GM20000 (cell line): ENCODE measurements at regions not wholly inside any gene's neighbourhood (a gene's known extent, or its start where the extent isn't known, plus 50 kb on each side); places are given as distances from the start of the nearest gene placed in this dataset.

ENCODE experiments used
- DNase-seq: peaks from one replicate; pipeline ENCODE4 v3.0.0; 2012; ENCODE audit warnings: low spot score
- CTCF ChIP-seq: IDR thresholded peaks from 2 replicates; pipeline ENCODE4 v1.5.1; 2012; ENCODE audit warnings: mild to moderate bottlenecking, control low read depth; ENCODE audit errors: extremely low read depth, missing control alignments

- no peak for TF ChIP-seq CTCF
- no peak for DNase-seq
Observed at GRCh38 chr13:50459046-50459445, 384.4 kb downstream of the DLEU7 start.

GRCh38 chr13:50459658-50460057 is 383.8 kb downstream of the DLEU7 start:
- no peak for TF ChIP-seq CTCF
- DNase-seq = no peak

- no peak for DNase-seq
- TF ChIP-seq CTCF = no peak
Observed at GRCh38 chr13:50460358-50460757, 383.1 kb downstream of the DLEU7 start.

- no peak for TF ChIP-seq CTCF
- no peak for DNase-seq
Observed at GRCh38 chr13:50461189-50461588, 382.3 kb downstream of the DLEU7 start.

- TF ChIP-seq CTCF = no peak
- DNase-seq = no peak
Observed at GRCh38 chr13:50463719-50464118, 379.8 kb downstream of the DLEU7 start.

- TF ChIP-seq CTCF = no peak
- DNase-seq = no peak
Observed at GRCh38 chr13:50464349-50465251, 378.9 kb downstream of the DLEU7 start.

- no peak for DNase-seq
- no peak for TF ChIP-seq CTCF
Observed at GRCh38 chr13:50466456-50466855, 377.0 kb downstream of the DLEU7 start.
